K562 (cell line): ENCODE measurements at regions not wholly inside any gene's neighbourhood (a gene's known extent, or its start where the extent isn't known, plus 50 kb on each side); places are given as distances from the start of the nearest gene placed in this dataset.

Source experiments
- GTF2A2 ChIP-seq: IDR thresholded peaks from 2 replicates; pipeline ENCODE4 v1.6.1; 2016; ENCODE audit warnings: mild to moderate bottlenecking, missing genetic modification characterization, missing compliant biosample characterization
- MTA2 ChIP-seq: fragments of 450-650 bp; IDR thresholded peaks from 2 replicates; pipeline ENCODE4 v1.6.1; 2016; ENCODE audit warnings: low read depth
- MYC ChIP-seq, 2 experiments: fragments of 250-450 bp in 1 of 2; sonication (Bioruptor Pico) in 1 of 2; IDR thresholded peaks; 2 replicates each; pipeline versions ENCODE4 v1.5.1 to v1.6.1; 2012 to 2021; ENCODE audit warnings: low read depth in 2 of 2, borderline replicate concordance in 1 of 2, improper control_type of control experiment in 1 of 2, low read length in 1 of 2, mild to moderate bottlenecking in 1 of 2, moderate library complexity in 1 of 2
- NFATC3 ChIP-seq: fragments of 450-650 bp; IDR thresholded peaks from 2 replicates; pipeline ENCODE4 v1.6.1; 2017; ENCODE audit warnings: mild to moderate bottlenecking
- NFXL1 ChIP-seq: fragments of 450-650 bp; formaldehyde crosslinking; IDR thresholded peaks from 2 replicates; pipeline ENCODE4 v1.4.0; 2021; ENCODE audit warnings: mild to moderate bottlenecking
- PTTG1 ChIP-seq: fragments of 450-650 bp; IDR thresholded peaks from 2 replicates; pipeline ENCODE4 v1.6.1; 2016; ENCODE audit warnings: low read depth, mild to moderate bottlenecking, missing genetic modification characterization, missing compliant biosample characterization
- RBM17 ChIP-seq: fragments of 200-400 bp; formaldehyde crosslinking; IDR thresholded peaks from 2 replicates; pipeline ENCODE4 v1.6.1; 2017; ENCODE audit warnings: low read depth, mild to moderate bottlenecking, low read length, borderline replicate concordance
- SLC30A9 ChIP-seq: fragments of 250-450 bp; sonication (Bioruptor Pico); IDR thresholded peaks from 2 replicates; pipeline ENCODE4 v1.8.0; 2022; ENCODE audit warnings: mild to moderate bottlenecking, moderate library complexity
- SRSF7 ChIP-seq: fragments of 200-400 bp; formaldehyde crosslinking; optimal IDR thresholded peaks from 2 replicates; pipeline ENCODE3; 2017; ENCODE audit warnings: mild to moderate bottlenecking, low read depth, low read length
- XRCC4 ChIP-seq: IDR thresholded peaks from one replicate; pipeline ENCODE4 v1.6.1; 2011; ENCODE audit not compliant: insufficient read depth, insufficient read length; ENCODE audit errors: extremely low read depth
- ZNF584 ChIP-seq: fragments of 200-800 bp; sonication (Bioruptor generic); IDR thresholded peaks from 2 replicates; pipeline ENCODE4 v1.6.1; 2016; ENCODE audit warnings: low read depth, mild to moderate bottlenecking, missing genetic modification characterization, missing compliant biosample characterization
- TF ChIP-seq, protein P1 (sequence below), 2 experiments: fragments of 450-650 bp; formaldehyde crosslinking in 1 of 2; IDR thresholded peaks; 2 replicates each; pipeline versions ENCODE4 v1.4.0 to v1.6.1; 2014 to 2020; ENCODE audit warnings: mild to moderate bottlenecking in 2 of 2, borderline replicate concordance in 1 of 2, low read depth in 1 of 2
- TF ChIP-seq, protein P2 (sequence below), 2 experiments: IDR thresholded peaks in 1 of 2; conservative IDR thresholded peaks in 1 of 2; 2 replicates each; pipeline ENCODE4 v1.6.1; 2016; ENCODE audit warnings: low read depth in 2 of 2, mild to moderate bottlenecking in 1 of 2, missing compliant biosample characterization in 1 of 2, missing genetic modification characterization in 1 of 2, moderate library complexity in 1 of 2
- TF ChIP-seq, protein P3 (sequence below): fragments of 450-650 bp; IDR thresholded peaks from one replicate; pipeline ENCODE4 v1.6.1; 2018; ENCODE audit warnings: mild to moderate bottlenecking, moderate library complexity; ENCODE audit not compliant: partially characterized antibody

- TF ChIP-seq SLC30A9 (CRISPR knock-in tag) (no peak), NFXL1 (CRISPR knock-in tag) (no peak), PTTG1 (tag) (no peak), SRSF7 (no peak), XRCC4 (no peak), NFATC3 (no peak), GTF2A2 (tag) (0 out of 2 replicates have a peak, but pooled peaks have one; percentile 10), MYC (IDR thresholded peaks at IDR 0.05; ENCODE audit: low read depth, low read length) (peak; percentile 78), MYC (CRISPR knock-in tag; IDR thresholded peaks at IDR 0.05; ENCODE audit: borderline replicate concordance, low read depth) (no peak), MTA2 (peak; percentile 80), RBM17 (no peak), ZNF584 (CRISPR knock-in tag) (peak; percentile 54; the same call in 1 of the 2 replicates)
- TF ChIP-seq, protein P1, sequence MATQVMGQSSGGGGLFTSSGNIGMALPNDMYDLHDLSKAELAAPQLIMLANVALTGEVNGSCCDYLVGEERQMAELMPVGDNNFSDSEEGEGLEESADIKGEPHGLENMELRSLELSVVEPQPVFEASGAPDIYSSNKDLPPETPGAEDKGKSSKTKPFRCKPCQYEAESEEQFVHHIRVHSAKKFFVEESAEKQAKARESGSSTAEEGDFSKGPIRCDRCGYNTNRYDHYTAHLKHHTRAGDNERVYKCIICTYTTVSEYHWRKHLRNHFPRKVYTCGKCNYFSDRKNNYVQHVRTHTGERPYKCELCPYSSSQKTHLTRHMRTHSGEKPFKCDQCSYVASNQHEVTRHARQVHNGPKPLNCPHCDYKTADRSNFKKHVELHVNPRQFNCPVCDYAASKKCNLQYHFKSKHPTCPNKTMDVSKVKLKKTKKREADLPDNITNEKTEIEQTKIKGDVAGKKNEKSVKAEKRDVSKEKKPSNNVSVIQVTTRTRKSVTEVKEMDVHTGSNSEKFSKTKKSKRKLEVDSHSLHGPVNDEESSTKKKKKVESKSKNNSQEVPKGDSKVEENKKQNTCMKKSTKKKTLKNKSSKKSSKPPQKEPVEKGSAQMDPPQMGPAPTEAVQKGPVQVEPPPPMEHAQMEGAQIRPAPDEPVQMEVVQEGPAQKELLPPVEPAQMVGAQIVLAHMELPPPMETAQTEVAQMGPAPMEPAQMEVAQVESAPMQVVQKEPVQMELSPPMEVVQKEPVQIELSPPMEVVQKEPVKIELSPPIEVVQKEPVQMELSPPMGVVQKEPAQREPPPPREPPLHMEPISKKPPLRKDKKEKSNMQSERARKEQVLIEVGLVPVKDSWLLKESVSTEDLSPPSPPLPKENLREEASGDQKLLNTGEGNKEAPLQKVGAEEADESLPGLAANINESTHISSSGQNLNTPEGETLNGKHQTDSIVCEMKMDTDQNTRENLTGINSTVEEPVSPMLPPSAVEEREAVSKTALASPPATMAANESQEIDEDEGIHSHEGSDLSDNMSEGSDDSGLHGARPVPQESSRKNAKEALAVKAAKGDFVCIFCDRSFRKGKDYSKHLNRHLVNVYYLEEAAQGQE (IDR thresholded peaks at IDR 0.05; ENCODE audit: borderline replicate concordance) = peak; percentile 61; the same call in 1 of the 2 replicates
- TF ChIP-seq, protein P1 (CRISPR knock-in tag; IDR thresholded peaks at IDR 0.05; ENCODE audit: low read depth) = peak; percentile 43; the same call in 1 of the 2 replicates
- TF ChIP-seq, protein P2, sequence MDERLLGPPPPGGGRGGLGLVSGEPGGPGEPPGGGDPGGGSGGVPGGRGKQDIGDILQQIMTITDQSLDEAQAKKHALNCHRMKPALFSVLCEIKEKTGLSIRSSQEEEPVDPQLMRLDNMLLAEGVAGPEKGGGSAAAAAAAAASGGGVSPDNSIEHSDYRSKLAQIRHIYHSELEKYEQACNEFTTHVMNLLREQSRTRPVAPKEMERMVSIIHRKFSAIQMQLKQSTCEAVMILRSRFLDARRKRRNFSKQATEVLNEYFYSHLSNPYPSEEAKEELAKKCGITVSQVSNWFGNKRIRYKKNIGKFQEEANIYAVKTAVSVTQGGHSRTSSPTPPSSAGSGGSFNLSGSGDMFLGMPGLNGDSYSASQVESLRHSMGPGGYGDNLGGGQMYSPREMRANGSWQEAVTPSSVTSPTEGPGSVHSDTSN (CRISPR knock-in tag; IDR thresholded peaks at IDR 0.05; ENCODE audit: low read depth) = no peak
- TF ChIP-seq, protein P2 (tag; conservative IDR thresholded peaks at IDR 0.05; ENCODE audit: low read depth) = no peak
- TF ChIP-seq, protein P3, sequence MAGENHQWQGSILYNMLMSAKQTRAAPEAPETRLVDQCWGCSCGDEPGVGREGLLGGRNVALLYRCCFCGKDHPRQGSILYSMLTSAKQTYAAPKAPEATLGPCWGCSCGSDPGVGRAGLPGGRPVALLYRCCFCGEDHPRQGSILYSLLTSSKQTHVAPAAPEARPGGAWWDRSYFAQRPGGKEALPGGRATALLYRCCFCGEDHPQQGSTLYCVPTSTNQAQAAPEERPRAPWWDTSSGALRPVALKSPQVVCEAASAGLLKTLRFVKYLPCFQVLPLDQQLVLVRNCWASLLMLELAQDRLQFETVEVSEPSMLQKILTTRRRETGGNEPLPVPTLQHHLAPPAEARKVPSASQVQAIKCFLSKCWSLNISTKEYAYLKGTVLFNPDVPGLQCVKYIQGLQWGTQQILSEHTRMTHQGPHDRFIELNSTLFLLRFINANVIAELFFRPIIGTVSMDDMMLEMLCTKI = no peak
Observed at GRCh38 chr12:116385486-116386217, 108.2 kb upstream of the MED13L start (continued).
